ENCODE measurements at regions not wholly inside any gene's neighbourhood (a gene's known extent, or its start where the extent isn't known, plus 50 kb on each side); places are given as distances from the start of the nearest gene placed in this dataset.
"Not testable (repeated sequence)": the region's sequence is repeated elsewhere in the genome, so short reads cannot be mapped to it uniquely, and the experiment has no call there.

DNA sequence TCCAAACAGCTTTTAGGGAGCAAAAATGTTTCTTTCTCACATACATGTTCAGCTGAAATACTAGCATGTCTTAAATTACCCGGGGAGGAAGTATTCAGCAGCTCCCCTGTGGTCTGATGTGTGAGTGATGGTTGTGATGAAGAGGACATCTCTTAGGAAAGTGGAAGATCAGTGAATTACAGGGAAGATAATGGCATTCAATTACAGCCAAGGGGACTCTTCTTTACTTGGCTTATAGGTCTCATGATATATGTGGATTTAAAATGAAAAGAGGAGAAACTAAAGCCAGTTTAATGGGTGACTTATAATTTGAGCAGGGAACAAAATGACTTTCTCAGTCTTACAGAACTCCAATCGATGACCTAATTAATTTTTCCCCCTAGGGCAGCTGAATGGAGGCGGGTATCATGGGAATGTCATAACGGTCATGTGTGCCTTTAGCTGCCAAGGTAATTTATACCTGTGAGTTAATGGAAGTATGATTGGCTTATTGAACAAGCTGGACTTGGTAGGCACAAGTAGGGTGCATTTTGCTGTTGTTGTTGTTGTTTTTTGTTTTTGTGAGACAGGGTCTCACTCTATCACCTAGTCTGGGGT lies 198.8 kb downstream of the HIPK3 start:
- no peak for DNase-seq

DNA sequence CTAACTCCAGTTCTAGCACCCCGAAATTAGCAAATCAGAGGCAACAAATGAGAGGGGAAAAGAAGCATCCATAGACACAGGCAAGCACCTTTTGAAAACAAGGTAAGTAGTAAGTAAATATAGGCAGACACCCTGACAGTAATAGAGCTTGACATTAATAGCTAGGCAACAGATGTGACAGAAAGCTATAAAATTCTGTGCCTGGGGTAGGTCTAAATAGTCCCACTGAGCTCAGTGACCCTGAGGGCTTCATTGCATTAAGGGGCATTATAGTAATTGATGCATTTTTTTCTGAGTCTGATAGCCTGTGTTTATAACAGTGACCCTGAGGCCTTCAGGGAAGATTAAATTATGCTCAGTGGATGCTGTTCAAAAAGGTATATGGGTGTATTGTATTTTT lies 197.1 kb downstream of the HIPK3 start:
- no peak for DNase-seq

DNA sequence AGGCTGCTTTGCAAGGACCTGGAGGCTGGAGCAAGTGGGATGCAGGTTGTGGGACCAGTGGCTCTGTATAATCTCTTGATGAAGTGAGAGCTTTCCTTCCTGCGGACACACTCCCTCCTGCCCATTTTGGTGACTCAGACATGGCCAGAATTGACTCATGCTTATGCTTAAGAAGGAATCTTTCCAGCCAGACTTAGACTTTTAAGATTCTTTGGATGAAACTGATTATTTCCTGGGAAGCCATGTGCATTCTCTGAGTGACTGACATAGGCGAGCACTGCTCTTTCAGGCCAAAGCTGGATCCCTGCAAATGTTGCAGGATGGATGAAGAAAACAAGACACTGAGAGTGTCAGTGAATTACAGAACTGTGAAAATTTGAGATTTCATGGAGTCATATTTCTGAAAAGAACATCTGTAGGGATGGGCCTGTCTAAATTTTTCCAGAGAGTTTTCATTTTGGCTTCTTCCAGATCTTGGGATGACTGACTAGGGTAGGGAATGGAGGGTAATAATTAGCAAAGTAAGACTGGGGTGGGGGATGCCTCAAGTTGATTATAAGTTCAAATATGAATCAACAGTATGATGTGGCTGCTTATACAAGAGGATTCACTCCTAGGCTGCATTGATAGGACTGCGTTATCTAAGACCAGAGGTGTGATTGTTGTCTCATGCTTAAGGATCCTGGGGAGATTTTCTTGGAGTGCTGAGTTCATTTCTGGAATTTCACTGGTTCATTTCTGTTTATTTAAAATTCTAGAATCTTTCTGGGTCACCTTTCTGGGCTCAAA lies 195.8 kb downstream of the HIPK3 start:
- DNase-seq = peak; percentile 56

DNA sequence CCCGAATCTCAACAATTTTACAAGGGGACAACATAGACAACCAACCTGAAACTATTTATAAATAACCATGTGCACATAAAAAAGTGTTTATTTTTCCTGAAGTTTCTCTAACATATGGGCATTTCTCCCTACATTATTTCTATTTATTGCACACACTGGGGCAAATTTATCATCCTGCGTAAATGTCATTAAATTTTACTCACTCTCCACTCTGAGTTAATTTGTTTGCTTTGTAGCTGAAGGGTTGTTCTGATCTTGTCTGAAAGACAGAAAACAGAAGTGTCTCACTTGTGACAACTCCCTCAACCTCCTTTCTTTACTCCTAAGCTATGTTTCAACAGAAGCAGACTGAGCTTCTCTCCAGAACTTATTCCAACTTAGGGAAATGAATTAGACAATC lies 194.2 kb downstream of the HIPK3 start:
- no peak for DNase-seq

DNA sequence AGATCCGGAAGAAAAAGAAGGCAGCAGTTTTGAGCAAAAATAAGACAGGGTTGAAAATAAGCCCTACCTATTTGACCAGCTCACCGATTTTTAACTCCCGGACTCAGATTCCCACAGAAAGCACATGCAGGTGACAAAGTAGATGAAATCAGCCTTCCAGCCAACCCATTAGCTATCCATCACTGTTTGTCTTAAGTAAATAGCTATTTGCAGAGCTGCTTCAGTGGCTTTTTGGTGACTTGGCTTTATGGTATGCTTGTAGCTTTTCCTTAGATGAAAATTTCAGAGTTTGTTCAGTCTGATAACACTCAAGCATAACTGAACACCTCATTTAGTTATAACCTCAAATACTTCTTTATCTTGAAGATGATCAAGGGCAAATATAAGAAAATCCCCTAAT lies 192.6 kb downstream of the HIPK3 start:
- DNase-seq = peak; percentile 27

DNA sequence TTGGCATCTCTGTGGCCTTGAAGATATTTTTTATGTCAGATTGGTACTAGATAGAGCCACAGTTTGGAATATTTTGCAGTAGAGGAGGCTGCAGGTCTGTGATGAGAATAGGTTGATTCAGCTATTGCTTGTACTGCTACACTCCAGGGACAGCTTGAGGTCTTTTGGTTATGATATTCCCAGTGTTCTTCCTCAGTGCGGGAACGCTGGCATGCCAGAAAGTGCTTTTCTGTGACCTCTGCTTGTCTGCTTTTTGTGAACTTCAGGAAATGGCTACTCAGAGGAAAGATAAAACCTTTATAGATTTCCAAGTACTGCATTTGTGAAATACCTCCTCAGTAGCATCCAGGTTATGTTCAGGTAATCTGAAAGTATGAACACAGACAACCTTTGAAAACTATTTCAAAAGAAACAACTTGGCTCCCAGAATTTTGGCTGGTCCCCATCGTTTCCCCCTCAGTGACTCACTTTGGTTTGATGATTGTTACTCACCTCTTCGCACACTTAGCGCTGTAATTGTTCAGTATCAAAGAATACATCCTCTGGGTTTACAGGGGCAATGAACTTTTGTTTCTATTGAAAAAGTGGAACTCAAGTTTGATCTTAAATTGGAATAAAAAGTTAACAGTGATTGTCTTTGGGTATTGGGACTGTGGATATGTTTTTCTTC lies 191.4 kb downstream of the HIPK3 start:
- DNase-seq = no peak

DNA sequence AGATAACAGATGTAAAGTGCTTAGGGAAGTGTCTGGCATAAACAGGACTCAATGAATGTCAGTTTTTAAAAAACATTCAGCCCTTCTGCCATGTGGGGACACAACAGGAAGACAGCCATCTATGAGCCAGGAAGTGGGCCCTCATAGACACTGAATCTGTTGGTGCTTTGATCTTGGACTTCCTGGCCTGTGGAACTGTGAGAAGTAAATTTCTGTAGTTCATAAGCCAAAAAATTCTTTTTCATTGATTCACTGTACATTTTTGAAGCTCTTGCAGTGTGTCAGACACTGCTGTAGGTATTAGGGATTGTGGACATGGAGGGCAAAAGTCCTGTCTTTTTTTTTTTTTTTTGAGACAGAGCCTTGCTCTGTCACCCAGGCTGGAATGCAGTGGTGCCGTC lies 188.6 kb downstream of the HIPK3 start:
- no peak for DNase-seq

DNA sequence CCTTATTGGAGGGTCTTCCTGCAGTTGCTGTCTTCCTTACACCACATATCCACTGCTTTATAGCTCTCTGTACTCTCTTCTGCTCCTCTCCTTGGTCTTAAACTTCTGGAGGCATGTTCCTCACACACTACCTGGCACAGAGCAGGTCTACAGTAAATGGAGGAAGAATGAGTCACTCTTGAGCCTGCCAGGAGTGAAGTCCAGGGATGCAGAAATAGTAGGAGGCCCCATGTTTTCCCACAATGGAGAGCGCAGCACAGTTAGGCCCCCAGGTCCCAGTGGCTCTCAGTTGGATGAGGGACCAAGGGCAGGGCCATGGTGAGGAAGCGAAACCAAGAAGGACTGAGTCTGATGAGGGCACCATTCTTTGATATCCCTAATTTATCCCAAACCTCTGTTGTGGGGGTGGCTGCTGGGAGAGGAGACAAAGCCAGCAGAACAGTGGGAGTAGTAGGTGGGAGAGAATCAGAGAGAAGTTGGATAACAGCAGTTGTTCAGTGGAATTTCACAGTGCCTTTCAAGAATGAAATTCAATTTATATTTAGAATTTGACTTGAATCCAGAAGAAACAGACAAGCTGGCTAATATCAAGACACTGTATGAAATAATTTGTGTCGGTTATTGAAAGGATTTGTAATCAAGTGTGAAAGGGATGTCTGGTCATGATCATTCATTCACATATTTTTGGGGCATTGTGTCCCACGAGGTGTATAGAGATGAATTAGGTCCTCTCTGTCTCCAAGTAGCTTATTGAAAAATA lies 187.8 kb downstream of the HIPK3 start:
- no peak for DNase-seq

DNA sequence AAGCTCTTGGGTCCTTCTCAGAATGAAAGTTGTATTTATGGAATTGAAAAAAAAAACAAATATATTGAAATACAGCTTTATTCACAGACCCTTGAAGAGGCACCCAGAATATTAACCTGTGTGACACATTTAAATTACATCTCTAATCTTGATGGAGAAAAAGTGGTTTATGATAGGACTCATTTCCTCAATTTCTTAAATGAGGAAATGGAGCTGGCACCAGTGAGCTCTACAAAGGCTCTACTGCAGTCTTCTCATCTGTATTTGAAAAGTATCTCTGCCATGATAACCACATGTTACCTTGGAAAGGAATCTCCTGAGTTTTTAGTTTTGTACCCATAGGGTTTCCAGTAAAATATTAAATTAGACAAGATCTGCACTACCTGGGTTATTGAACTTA lies 186.5 kb downstream of the HIPK3 start:
- no peak for DNase-seq

DNA sequence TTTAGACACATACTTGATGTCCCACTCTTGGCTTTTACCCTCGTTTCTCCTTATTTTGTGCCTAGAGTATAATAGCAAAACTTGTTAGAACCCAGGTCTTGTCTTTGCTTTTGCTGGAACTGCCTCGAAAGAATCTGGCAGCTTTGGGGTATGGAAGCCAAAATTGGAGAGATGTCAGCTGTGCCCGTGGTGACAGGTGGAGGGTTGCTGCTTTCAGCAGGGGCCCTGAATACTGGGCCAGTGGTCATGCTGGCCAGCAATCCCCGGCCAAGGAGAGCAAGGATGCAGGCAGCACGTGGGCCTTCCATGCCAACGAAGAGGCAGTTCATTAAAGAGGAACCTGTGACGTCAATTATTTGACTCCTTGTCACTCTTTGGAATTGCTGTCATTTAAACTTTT lies 181.1 kb downstream of the HIPK3 start:
- DNase-seq = no peak

DNA sequence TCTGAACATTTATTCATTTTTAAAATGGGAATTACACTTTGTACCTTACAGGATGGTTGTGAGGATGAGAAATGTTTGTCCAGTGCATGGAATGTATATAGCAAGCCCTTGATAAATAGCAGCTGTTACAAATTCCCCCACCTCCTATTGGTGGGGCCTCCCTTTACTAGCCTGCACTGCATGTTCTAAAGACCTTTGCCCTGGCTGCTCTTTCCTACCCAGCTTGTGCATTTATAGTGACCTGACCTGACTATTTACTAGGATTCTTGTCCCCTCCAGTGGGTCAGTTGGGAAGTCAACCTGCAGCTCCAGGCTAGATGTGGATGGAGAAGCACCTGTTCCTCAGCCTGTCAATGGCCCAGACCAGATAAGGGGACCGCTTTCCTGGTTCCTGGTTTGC lies 180.3 kb downstream of the HIPK3 start:
- no peak for DNase-seq

DNA sequence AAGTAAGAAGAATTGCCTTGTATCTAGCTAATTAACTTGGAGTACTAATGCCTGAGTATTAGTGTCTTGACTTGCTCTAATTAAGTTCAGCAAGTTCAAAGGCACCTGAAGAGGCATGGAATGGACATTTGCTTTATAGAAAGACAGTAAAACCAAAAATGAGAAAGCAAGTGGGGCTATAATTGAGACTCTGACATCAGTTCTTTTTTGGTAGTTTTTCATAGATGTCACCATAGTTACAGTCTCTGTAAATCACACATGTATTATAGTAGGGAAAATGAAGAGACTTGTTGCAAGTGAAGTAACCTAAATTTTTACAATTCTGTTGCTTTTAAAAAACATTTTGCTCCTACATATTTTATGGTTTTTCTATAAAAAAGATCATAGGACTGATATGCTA lies 178.0 kb downstream of the HIPK3 start:
- DNase-seq = no peak

DNA sequence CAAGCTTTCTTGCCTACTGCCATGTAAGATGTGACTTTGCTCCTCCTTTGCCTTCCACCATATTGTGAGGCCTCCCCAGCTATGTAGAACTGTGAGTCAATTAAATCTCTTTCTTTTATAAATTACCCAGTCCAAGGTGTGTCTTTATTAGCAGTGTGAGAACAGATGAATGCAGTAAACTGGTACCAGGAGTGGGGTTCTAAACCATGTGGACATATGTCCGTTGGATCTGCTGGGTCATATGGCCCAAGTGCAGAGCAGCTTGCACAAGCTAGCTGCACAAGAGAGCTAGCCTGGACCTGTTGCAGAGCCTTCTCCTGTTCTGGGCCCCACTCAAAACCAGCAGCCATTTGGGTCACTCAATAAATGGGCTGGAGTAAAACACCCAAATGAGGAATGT lies 177.1 kb downstream of the HIPK3 start:
- no peak for DNase-seq

DNA sequence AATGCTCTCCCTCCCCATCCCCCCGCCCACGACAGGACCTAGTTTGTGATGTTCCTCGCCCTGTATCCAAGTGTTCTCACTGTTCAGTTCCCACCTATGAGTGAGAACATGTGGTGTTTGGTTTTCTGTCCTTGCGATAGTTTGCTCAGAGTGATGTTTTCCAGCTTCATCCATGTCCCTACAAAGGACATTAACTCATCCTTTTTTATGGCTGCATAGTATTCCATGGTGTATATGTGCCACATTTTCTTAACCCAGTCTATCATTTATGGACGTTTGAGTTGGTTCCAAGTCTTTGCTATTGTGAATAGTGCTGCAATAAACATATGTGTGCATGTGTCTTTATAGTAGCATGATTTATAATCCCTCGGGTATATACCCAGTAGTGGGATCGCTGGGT lies 171.3 kb downstream of the HIPK3 start:
- not testable (repeated sequence) for DNase-seq

DNA sequence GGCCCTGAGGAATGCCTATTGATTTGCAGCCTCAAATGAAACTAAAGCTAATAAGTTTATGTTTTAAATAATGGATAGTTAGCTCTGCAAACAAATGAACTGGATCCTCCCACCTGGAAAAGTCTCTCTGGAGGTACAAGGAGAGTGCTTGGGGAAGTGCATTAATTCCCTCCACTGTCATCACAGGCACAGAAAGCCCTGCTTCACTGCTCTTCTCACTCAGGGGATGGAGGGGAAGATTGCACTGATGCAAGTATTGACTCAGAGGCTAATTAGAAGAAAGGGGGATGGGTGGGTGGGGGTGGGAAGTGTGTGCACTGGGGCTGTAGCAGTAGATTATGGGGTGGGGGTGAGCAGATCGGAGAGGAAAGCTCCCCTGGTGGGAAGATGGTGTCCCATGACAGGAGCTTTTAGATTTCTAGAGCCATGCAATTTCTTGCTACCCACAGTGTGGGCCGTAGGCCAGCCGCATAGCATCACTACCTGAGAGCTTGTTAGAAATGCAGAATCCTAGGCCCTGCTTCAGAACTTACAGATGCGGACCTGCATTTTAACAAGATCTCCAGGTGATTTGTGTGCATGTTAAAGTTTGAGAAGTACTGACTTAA lies 163.9 kb downstream of the HIPK3 start:
- no peak for DNase-seq

DNA sequence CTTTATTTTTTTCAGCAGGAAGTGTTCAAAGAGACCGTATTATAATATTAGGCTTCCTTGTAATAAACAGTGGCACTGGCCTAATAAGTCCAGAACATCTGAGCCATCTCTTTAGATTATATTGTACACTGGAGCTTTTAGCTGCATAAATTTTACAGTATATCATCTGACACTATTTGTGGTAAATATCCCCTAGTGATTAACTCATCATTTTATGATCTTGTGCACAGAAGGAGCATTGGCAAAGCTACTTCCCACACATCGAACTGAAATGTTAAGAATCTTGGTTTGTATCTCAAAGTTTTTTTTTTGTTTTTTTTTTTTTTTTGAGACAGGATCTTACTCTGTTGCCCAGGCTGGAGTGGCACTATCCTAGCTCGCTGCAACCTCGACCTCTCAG lies 162.7 kb downstream of the HIPK3 start:
- DNase-seq = no peak

DNA sequence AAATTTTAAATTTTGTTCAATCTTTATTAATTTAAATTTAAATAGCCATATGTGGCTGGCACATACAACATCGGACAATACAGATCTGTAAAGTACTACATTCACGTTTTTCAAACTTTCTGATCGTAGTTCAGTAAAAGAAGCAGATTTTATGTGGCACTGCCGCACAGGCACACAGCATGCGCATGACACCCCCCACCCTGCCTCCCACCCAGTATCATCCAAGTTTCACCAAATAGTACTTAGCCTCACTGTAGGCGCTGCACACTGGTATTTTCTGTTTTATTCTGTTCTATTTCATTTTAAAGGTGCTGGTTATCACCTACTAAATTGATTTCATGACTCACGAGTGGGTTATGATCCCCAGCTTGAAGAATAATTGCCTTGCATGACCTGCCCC lies 159.9 kb downstream of the HIPK3 start:
- DNase-seq = no peak

DNA sequence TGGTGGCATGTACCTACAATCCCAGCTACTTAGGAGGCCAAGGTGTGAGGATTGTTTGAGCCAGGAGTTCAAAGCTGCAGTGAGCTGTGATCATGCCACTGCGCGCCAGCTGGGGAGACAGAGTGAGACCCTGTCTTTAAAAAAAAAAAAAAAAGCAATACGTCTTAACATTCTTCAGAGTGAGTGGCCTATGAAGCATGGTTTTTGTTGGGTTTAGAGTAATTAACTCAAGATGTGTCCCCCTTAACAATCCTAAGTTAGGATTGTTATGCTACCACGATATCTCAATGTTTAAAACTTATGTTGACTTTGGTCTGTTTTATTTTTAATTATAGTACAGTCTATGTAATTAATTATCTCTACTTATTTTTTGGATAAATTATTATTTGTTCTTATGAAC lies 156.1 kb downstream of the HIPK3 start:
- no peak for DNase-seq

DNA sequence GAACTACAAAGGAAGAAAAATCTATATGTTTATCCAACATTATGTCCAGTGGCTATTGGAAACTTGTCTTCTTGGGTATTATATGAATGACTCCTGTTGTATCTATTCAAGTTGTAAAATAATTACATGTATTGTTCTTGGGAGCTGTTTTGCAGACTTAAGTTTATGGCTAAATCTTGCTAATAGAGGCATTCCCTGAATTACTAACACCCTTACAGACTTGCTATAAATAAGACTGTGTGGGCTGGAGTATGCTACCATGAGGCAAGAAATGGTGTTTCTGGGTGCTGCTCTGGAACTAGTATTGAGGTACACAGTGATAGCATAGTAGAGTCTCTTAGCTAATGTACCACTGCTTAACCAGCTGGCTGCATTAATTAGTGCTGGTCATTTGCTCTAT lies 155.1 kb downstream of the HIPK3 start:
- DNase-seq = no peak

DNA sequence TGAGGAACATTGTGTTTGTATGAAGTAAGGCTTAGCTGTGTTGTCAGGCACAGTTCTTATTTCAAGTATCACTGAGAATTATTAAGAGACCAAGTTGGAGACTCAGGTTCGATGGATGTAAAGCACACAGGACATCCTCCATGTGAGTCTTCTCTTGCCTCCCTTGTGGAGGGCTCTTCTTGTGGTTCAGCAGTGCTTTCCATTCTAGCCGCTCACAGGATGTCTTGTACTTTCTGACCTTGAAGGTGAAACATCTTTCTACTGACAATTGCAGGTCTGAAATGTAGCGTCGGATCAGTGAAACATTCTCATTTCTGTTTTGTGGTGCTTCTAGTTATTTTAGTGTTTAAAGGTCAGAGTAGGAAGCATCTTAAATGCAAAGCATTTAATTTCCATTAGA lies 154.6 kb downstream of the HIPK3 start:
- DNase-seq = no peak

DNA sequence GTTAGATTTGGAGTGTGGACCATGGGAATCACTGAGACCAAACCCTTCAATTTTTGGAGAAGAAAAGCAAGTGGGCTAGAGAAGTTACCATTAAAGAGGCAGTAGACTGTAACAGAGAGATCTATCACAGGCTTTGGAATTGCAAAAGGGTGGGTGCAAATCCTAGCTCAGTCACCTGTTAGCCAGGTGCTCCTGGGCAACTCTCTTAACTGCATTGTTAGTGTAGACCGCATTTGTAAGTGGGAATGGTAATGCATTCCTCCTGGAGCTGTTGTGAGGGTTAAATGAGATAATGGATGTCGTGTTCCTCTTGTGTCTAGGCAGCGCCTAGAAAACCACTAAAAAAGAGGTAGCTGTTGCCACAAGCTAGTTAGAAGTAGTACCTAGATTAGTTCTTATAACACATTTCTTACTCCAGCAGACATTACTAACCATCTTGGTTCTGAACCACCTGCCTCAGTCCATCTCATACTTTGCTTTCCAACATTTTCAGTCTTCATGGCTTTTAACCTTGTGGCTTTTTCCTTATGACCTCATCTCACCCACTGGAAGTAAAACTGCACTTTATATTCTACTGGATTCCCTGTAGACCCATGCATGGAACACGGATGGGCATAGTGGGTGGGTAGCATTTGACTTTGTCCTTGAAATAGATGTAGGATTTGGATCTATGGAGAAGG lies 153.0 kb downstream of the HIPK3 start:
- DNase-seq = no peak

Measured in kidney glomerular epithelial cell (primary cell).